GM12878 (cell line): ENCODE measurements at regions not wholly inside any gene's neighbourhood (a gene's known extent, or its start where the extent isn't known, plus 50 kb on each side); places are given as distances from the start of the nearest gene placed in this dataset.

ENCODE experiments used
- ATAC-seq: fragments of 200-7000 bp; cut with Tn5 transposase; 3 replicates; pipeline ENCODE4 v1.9.1; 2020; ENCODE audit warnings: mild to moderate bottlenecking, moderate library complexity
- BruUV-seq: library from RNA; stranded (reverse); fragments of 400-500 nt; replicated peaks from 2 replicates; lab custom pipeline; 2021; lab: Mats Ljungman, UMichigan
- CTCF ChIA-PET: fragments of 300-600 bp; sonication (Branson Sonifier 250); formaldehyde crosslinking; extraction: SDS; loops from one replicate; lab custom pipeline; 2021; ENCODE audit warnings: inconsistent platforms; lab: Yijun Ruan, JAX
- POLR2A ChIA-PET: fragments of 350-600 bp; formaldehyde crosslinking; extraction: SDS; loops from one replicate; lab custom pipeline; 2021; ENCODE audit warnings: inconsistent platforms; lab: Charles Lee
- RAD21 ChIA-PET: fragments of 300-600 bp; sonication (Branson Sonifier 250); formaldehyde crosslinking; loops from one replicate; lab custom pipeline; 2023; ENCODE audit warnings: antibody characterized with exemption; ENCODE audit not compliant: unreplicated experiment; lab: Charles Lee
- SMC1A ChIA-PET: fragments of 300-600 bp; sonication (Branson Sonifier 250); formaldehyde crosslinking; loops from one replicate; lab custom pipeline; 2023; ENCODE audit not compliant: unreplicated experiment, uncharacterized antibody; lab: Charles Lee
- DNase-seq: peaks from one replicate; pipeline ENCODE4 v3.0.0-alpha.2; 2011; ENCODE audit warnings: low read depth, low spot score
- FAIRE-seq: peaks from 3 replicates; lab custom pipeline; 2011; peaks lifted over from hg19 to GRCh38; lab: Jason Lieb, UNC
- H2AFZ ChIP-seq: 2 replicates; pipeline ENCODE4 v1.6.0; 2011; ENCODE audit warnings: low read depth, low read length, control low read depth; ENCODE audit not compliant: control insufficient read depth
- H3K27ac ChIP-seq: 2 replicates; pipeline ENCODE4 v1.5.1; 2011; ENCODE audit warnings: control low read depth; ENCODE audit not compliant: control insufficient read depth, insufficient read depth
- H3K27me3 ChIP-seq, 2 experiments: replicated peaks in 1 of 2; 2 replicates each; pipeline versions ENCODE4 v1.6.0 to v1.6.1; 2011; ENCODE audit warnings: low read length in 1 of 2; ENCODE audit not compliant: control insufficient read depth in 2 of 2, insufficient read depth in 2 of 2
- H3K36me3 ChIP-seq, 2 experiments: 2 replicates each; pipeline ENCODE4 v1.5.1; 2011; ENCODE audit warnings: low read length in 1 of 2; ENCODE audit not compliant: control insufficient read depth in 2 of 2, insufficient read depth in 2 of 2
- H3K4me1 ChIP-seq: 2 replicates; pipeline ENCODE4 v1.6.1; 2011; ENCODE audit warnings: mild to moderate bottlenecking, low read length, moderate library complexity, mixed read lengths; ENCODE audit not compliant: control insufficient read depth, insufficient read depth
- H3K4me2 ChIP-seq: 2 replicates; pipeline ENCODE4 v1.6.0; 2011; ENCODE audit warnings: control low read depth; ENCODE audit not compliant: control insufficient read depth, insufficient read depth
- H3K4me3 ChIP-seq: fragments of 200-600 bp; sonication (generic); 2 replicates; pipeline ENCODE4 v1.5.1; 2016
- H3K79me2 ChIP-seq: 2 replicates; pipeline ENCODE4 v1.6.0; 2011; ENCODE audit warnings: low read length; ENCODE audit not compliant: control insufficient read depth, insufficient read depth
- H3K9ac ChIP-seq: 2 replicates; pipeline ENCODE4 v1.8.0; 2011; ENCODE audit warnings: low read length, control low read depth, mixed read lengths; ENCODE audit not compliant: control insufficient read depth, insufficient read depth
- H3K9me3 ChIP-seq: replicated peaks from 3 replicates; pipeline ENCODE4 v1.5.1; 2011; ENCODE audit warnings: mild to moderate bottlenecking, low read length; ENCODE audit not compliant: control insufficient read depth, insufficient read depth
- H4K20me1 ChIP-seq: 2 replicates; pipeline ENCODE4 v1.6.0; 2011; ENCODE audit not compliant: control insufficient read depth, insufficient read depth
- BCL11A ChIP-seq: IDR thresholded peaks from 2 replicates; pipeline ENCODE4 v1.6.1; 2011; ENCODE audit warnings: low read depth, low read length
- BHLHE40 ChIP-seq, 2 experiments: fragments of 450-650 bp in 1 of 2; IDR thresholded peaks; 2 replicates each; pipeline ENCODE4 v1.6.1; 2011 to 2017; ENCODE audit warnings: low read depth in 2 of 2, borderline replicate concordance in 1 of 2, improper control_type of control experiment in 1 of 2, low read length in 1 of 2, mild to moderate bottlenecking in 1 of 2
- CBX3 ChIP-seq: fragments of 200-600 bp; sonication (generic); IDR thresholded peaks from 2 replicates; pipeline ENCODE4 v1.6.1; 2016; ENCODE audit warnings: low read depth, borderline replicate concordance
- CBX5 ChIP-seq: sonication (generic); IDR thresholded peaks from 2 replicates; pipeline ENCODE4 v1.6.1; 2016; ENCODE audit warnings: low read depth, moderate library complexity, mild to moderate bottlenecking, inconsistent platforms
- CHD1 ChIP-seq: IDR thresholded peaks from 2 replicates; pipeline ENCODE4 v1.6.1; 2012; ENCODE audit warnings: low read depth, low read length, improper control_type of control experiment
- DPF2 ChIP-seq: fragments of 450-650 bp; IDR thresholded peaks from 2 replicates; pipeline ENCODE4 v1.6.1; 2017; ENCODE audit warnings: mild to moderate bottlenecking
- E2F8 ChIP-seq: fragments of 450-650 bp; IDR thresholded peaks from 2 replicates; pipeline ENCODE4 v1.6.1; 2018; ENCODE audit warnings: mild to moderate bottlenecking, low read depth, moderate library complexity; ENCODE audit not compliant: partially characterized antibody
- IRF4 ChIP-seq: IDR thresholded peaks from 2 replicates; pipeline ENCODE4 v1.6.1; 2011; ENCODE audit warnings: low read depth, low read length
- NR2F1 ChIP-seq: fragments of 450-650 bp; conservative IDR thresholded peaks from 2 replicates; pipeline ENCODE4 v1.6.1; 2017; ENCODE audit warnings: mild to moderate bottlenecking
- NRF1 ChIP-seq: conservative IDR thresholded peaks from 2 replicates; pipeline ENCODE4 v1.6.1; 2011; ENCODE audit warnings: mild to moderate bottlenecking, low read depth, low read length, improper control_type of control experiment
- PBX3 ChIP-seq: IDR thresholded peaks from 2 replicates; pipeline ENCODE4 v1.6.1; 2011; ENCODE audit warnings: mild to moderate bottlenecking, low read depth, low read length, moderate library complexity; ENCODE audit not compliant: insufficient replicate concordance
- POU2F2 ChIP-seq: IDR thresholded peaks from 3 replicates; pipeline ENCODE4 v1.6.1; 2011; ENCODE audit warnings: low read depth, mild to moderate bottlenecking, low read length, borderline replicate concordance
- RAD21 ChIP-seq: IDR thresholded peaks from 2 replicates; pipeline ENCODE4 v1.6.1; 2011; ENCODE audit warnings: mild to moderate bottlenecking, low read depth, low read length, moderate library complexity; ENCODE audit not compliant: insufficient read depth
- STAT3 ChIP-seq: IDR thresholded peaks from 2 replicates; pipeline ENCODE4 v1.6.1; 2011; ENCODE audit warnings: low read depth, low read length, improper control_type of control experiment
- TBL1XR1 ChIP-seq: IDR thresholded peaks from 2 replicates; pipeline ENCODE4 v1.6.1; 2012; ENCODE audit warnings: low read depth, low read length, improper control_type of control experiment
- TCF7 ChIP-seq: IDR thresholded peaks from 2 replicates; pipeline ENCODE4 v1.6.1; 2014; ENCODE audit warnings: antibody characterized with exemption, borderline replicate concordance
- ZNF384 ChIP-seq: IDR thresholded peaks from 2 replicates; pipeline ENCODE4 v1.6.1; 2012; ENCODE audit warnings: low read depth, mild to moderate bottlenecking, low read length, improper control_type of control experiment, borderline replicate concordance
- WGBS: methylation state at CpG from one replicate; pipeline ENCODE4 v1.1.6; 2016; ENCODE audit warnings: low lambda C conversion rate; ENCODE audit not compliant: insufficient replicate concordance, insufficient coverage; ENCODE audit errors: missing lambda C conversion rate; 5-methylcytosine and 5-hydroxymethylcytosine counted together
- in situ Hi-C: fragments of 300-500 bp; cut with MboI; formaldehyde crosslinking; loops from 9 replicates; pipeline ENCODE4 v1.14.3; 2018; ENCODE audit warnings: mixed read lengths
- intact Hi-C: fragments of 100-400 bp; cut with micrococcal nuclease; formaldehyde crosslinking; loops from one replicate; pipeline ENCODE4 v1.14.2; 2022; ENCODE audit not compliant: unreplicated experiment
- TF ChIP-seq, protein P1 (sequence below): fragments of 450-650 bp; IDR thresholded peaks from 2 replicates; pipeline ENCODE4 v1.6.1; 2016; ENCODE audit warnings: mild to moderate bottlenecking

- H3K36me3 ChIP-seq = no peaks in the 10 kb centered on the region
- ATAC-seq (peak; percentile 88), DNase-seq (peak; percentile 40), FAIRE-seq (no peak)
- no peaks in the 10 kb centered on the region for H3K79me2 ChIP-seq
- CTCF ChIA-PET = interaction anchor here (0.6 to 5.5 kb wide), 28 partner anchors 10 to 1996 kb away, joined by 3 to 89 read pairs (median 7); no protein-coding TSS in a partner anchor
- H4K20me1 ChIP-seq = no peaks in the 10 kb centered on the region
- peak overlapping the region; percentile 93 for H2AFZ ChIP-seq
- intact Hi-C loops = loop anchor here (1.0 to 10.0 kb wide), 4 partner anchors 24 to 746 kb away; partner anchors contain the start of gene OR2H2
- BruUV-seq = no TSS peak
- H3K27ac ChIP-seq = no peak overlapping the region
- POLR2A ChIA-PET = interaction anchor here (1.0 to 1.5 kb wide), 2 partner anchors 57 to 84 kb away, joined by 3 to 5 read pairs; no protein-coding TSS in a partner anchor
- in situ Hi-C loops = loop anchor here (5.0 to 10.0 kb wide), 3 partner anchors 64 to 178 kb away; no protein-coding TSS in a partner anchor
- RAD21 ChIA-PET = interaction anchor here (1.1 to 2.3 kb wide), 10 partner anchors 25 to 750 kb away, joined by 3 to 27 read pairs (median 6); no protein-coding TSS in a partner anchor
- no peaks in the 10 kb centered on the region for H3K4me1 ChIP-seq
- no peaks in the 10 kb centered on the region for H3K9me3 ChIP-seq
- peak overlapping the region; percentile 70 for H3K4me3 ChIP-seq
- peak overlapping the region; percentile 49 for H3K9ac ChIP-seq
- under 1% methylated on average over 34 of the region's 43 CpGs for WGBS
- SMC1A ChIA-PET = interaction anchor here (0.6 to 3.3 kb wide), 17 partner anchors 7 to 185 kb away, joined by 3 to 27 read pairs (median 5); no protein-coding TSS in a partner anchor
- peak overlapping the region; percentile 97 for H3K4me2 ChIP-seq
- H3K27me3 ChIP-seq = peaks cover 0 to 2% of the 10 kb centered on the region in 2 experiments; a peak in 1 of 4 replicates
- TF ChIP-seq E2F8 = no peak
- TF ChIP-seq RAD21 = 0 out of 2 replicates have a peak, but pooled peaks have one; percentile 15
- no peak for TF ChIP-seq CBX5
- no peak for TF ChIP-seq ZNF384
- TF ChIP-seq BHLHE40 (IDR thresholded peaks at IDR 0.05; ENCODE audit: borderline replicate concordance in 1 of 2, low read depth in 2 of 2, low read length in 1 of 2) = peak in 1 of 2 experiments; percentile 31; a peak in 1 of 4 replicates
- TF ChIP-seq CBX3 = no peak
- no peak for TF ChIP-seq STAT3
- TF ChIP-seq PBX3 = no peak
- TF ChIP-seq IRF4 = peak; percentile 25; the same call in 1 of the 2 replicates
- TF ChIP-seq TBL1XR1 = no peak
- TF ChIP-seq CHD1 = no peak
- TF ChIP-seq NRF1 = no peak
- 0 out of 2 replicates have a peak, but pooled peaks have one; percentile 38 for TF ChIP-seq DPF2
- TF ChIP-seq, protein P1, sequence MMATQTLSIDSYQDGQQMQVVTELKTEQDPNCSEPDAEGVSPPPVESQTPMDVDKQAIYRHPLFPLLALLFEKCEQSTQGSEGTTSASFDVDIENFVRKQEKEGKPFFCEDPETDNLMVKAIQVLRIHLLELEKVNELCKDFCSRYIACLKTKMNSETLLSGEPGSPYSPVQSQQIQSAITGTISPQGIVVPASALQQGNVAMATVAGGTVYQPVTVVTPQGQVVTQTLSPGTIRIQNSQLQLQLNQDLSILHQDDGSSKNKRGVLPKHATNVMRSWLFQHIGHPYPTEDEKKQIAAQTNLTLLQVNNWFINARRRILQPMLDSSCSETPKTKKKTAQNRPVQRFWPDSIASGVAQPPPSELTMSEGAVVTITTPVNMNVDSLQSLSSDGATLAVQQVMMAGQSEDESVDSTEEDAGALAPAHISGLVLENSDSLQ = peak; percentile 67
- no peak for TF ChIP-seq TCF7
- TF ChIP-seq BCL11A = no peak
- 0 out of 2 replicates have a peak, but pooled peaks have one; percentile 10 for TF ChIP-seq NR2F1
- TF ChIP-seq POU2F2 = no peak
These were observed 84.9 kb downstream of the TRIM27 start for GRCh38 chr6:28838634-28839442.
